ENCODE measurements at regions not wholly inside any gene's neighbourhood (a gene's known extent, or its start where the extent isn't known, plus 50 kb on each side); places are given as distances from the start of the nearest gene placed in this dataset.

- Histone ChIP-seq H3K36me3 (ENCODE audit: control insufficient read depth, low read length) (no peaks in the 10 kb centered on the region), H3K27me3 (ENCODE audit: control insufficient read depth, low read length) (peaks cover 8% of the 10 kb centered on the region), H4K20me1 (ENCODE audit: control insufficient read depth, insufficient read depth, low read depth, low read length) (no peaks in the 10 kb centered on the region), H3F3A (ENCODE audit: control insufficient read depth, insufficient read depth) (0 out of 2 replicates have a peak, but pooled peaks cover 2% of the 10 kb centered on the region), H3K9me3 (ENCODE audit: control insufficient read depth, insufficient read depth, low read length) (no peaks in the 10 kb centered on the region), H3K9me2 (replicated peaks; ENCODE audit: control insufficient read depth, low read length) (no peaks in the 10 kb centered on the region), H3K27ac (ENCODE audit: low read depth, low read length) (no peak overlapping the region), H3K79me2 (ENCODE audit: control insufficient read depth, low read length) (no peaks in the 10 kb centered on the region), H3K4me3 (ENCODE audit: low read length) (no peak overlapping the region), H3K4me1 (ENCODE audit: control insufficient read depth, low read length) (no peaks in the 10 kb centered on the region), H3K4me2 (ENCODE audit: low read length) (no peak overlapping the region)
- TF ChIP-seq EZH2phosphoT487 (IDR thresholded peaks at IDR 0.05; ENCODE audit: borderline replicate concordance, low read length) (no peak), CTCF (IDR thresholded peaks at IDR 0.05; ENCODE audit: low read depth, low read length, poor library complexity, severe bottlenecking) (peak; percentile 82)
These were observed 56.2 kb upstream of the EDN1 start for GRCh38 chr6:12233693-12234571.

GRCh38 chr6:12235341-12235740, 54.8 kb upstream of the EDN1 start:
- H3K4me3 ChIP-seq (ENCODE audit: low read length): no peak overlapping the region
- 0 out of 2 replicates have a peak, but pooled peaks cover 2% of the 10 kb centered on the region for H3F3A ChIP-seq (ENCODE audit: control insufficient read depth, insufficient read depth)
- no peak overlapping the region for H3K27ac ChIP-seq (ENCODE audit: low read depth, low read length)
- H3K36me3 ChIP-seq (ENCODE audit: control insufficient read depth, low read length): no peaks in the 10 kb centered on the region
- H3K9me3 ChIP-seq (ENCODE audit: control insufficient read depth, insufficient read depth, low read length): no peaks in the 10 kb centered on the region
- TF ChIP-seq CTCF (IDR thresholded peaks at IDR 0.05; ENCODE audit: low read depth, low read length, poor library complexity, severe bottlenecking): no peak
- TF ChIP-seq EZH2phosphoT487 (IDR thresholded peaks at IDR 0.05; ENCODE audit: borderline replicate concordance, low read length): no peak
- no peaks in the 10 kb centered on the region for H3K9me2 ChIP-seq (replicated peaks; ENCODE audit: control insufficient read depth, low read length)
- H3K79me2 ChIP-seq (ENCODE audit: control insufficient read depth, low read length): no peaks in the 10 kb centered on the region
- H3K4me1 ChIP-seq (ENCODE audit: control insufficient read depth, low read length): no peaks in the 10 kb centered on the region
- H4K20me1 ChIP-seq (ENCODE audit: control insufficient read depth, insufficient read depth, low read depth, low read length): no peaks in the 10 kb centered on the region
- peaks cover 8% of the 10 kb centered on the region for H3K27me3 ChIP-seq (ENCODE audit: control insufficient read depth, low read length)
- no peak overlapping the region for H3K4me2 ChIP-seq (ENCODE audit: low read length)

- TF ChIP-seq CTCF (IDR thresholded peaks at IDR 0.05; ENCODE audit: low read depth, low read length, poor library complexity, severe bottlenecking): no peak
- TF ChIP-seq EZH2phosphoT487 (IDR thresholded peaks at IDR 0.05; ENCODE audit: borderline replicate concordance, low read length): no peak
- no peaks in the 10 kb centered on the region for H3K79me2 ChIP-seq (ENCODE audit: control insufficient read depth, low read length)
- H3K36me3 ChIP-seq (ENCODE audit: control insufficient read depth, low read length): no peaks in the 10 kb centered on the region
- no peak overlapping the region for H3K4me3 ChIP-seq (ENCODE audit: low read length)
- H3K9me3 ChIP-seq (ENCODE audit: control insufficient read depth, insufficient read depth, low read length): no peaks in the 10 kb centered on the region
- no peaks in the 10 kb centered on the region for H4K20me1 ChIP-seq (ENCODE audit: control insufficient read depth, insufficient read depth, low read depth, low read length)
- H3K9me2 ChIP-seq (replicated peaks; ENCODE audit: control insufficient read depth, low read length): no peaks in the 10 kb centered on the region
- no peaks in the 10 kb centered on the region for H3K4me1 ChIP-seq (ENCODE audit: control insufficient read depth, low read length)
- H3F3A ChIP-seq (ENCODE audit: control insufficient read depth, insufficient read depth): no peaks in the 10 kb centered on the region
- H3K27me3 ChIP-seq (ENCODE audit: control insufficient read depth, low read length): no peaks in the 10 kb centered on the region
- H3K27ac ChIP-seq (ENCODE audit: low read depth, low read length): no peak overlapping the region
- no peak overlapping the region for H3K4me2 ChIP-seq (ENCODE audit: low read length)
These were observed 51.9 kb upstream of the EDN1 start for GRCh38 chr6:12238219-12238618.
